ENCODE measurements at regions not wholly inside any gene's neighbourhood (a gene's known extent, or its start where the extent isn't known, plus 50 kb on each side); places are given as distances from the start of the nearest gene placed in this dataset.
"Not testable (repeated sequence)": the region's sequence is repeated elsewhere in the genome, so short reads cannot be mapped to it uniquely, and the experiment has no call there.

GRCh38 chr1:172717722-172718465 lies 59.0 kb downstream of the FASLG start:
- DNase-seq (ENCODE audit: low read depth): no peak

GRCh38 chr1:172719066-172719627 lies 60.2 kb downstream of the FASLG start:
- DNase-seq (ENCODE audit: low read depth): no peak

- no peak for DNase-seq (ENCODE audit: low read depth)
Measured at GRCh38 chr1:172719694-172720138, 60.8 kb downstream of the FASLG start.

- DNase-seq (ENCODE audit: low read depth): no peak
Measured at GRCh38 chr1:172720339-172720738, 61.4 kb downstream of the FASLG start.

- no peak for DNase-seq (ENCODE audit: low read depth)
Measured at GRCh38 chr1:172723251-172723650, 64.3 kb downstream of the FASLG start.

- DNase-seq (ENCODE audit: low read depth): no peak
Measured at GRCh38 chr1:172724232-172724631, 65.3 kb downstream of the FASLG start.

GRCh38 chr1:172724765-172725613 lies 66.1 kb downstream of the FASLG start:
- DNase-seq (ENCODE audit: low read depth): no peak

GRCh38 chr1:172726740-172727139 lies 67.8 kb downstream of the FASLG start:
- DNase-seq (ENCODE audit: low read depth): no peak

GRCh38 chr1:172727275-172727857 lies 68.5 kb downstream of the FASLG start:
- DNase-seq (ENCODE audit: low read depth): no peak

GRCh38 chr1:172727956-172728603 lies 69.2 kb downstream of the FASLG start:
- no peak for DNase-seq (ENCODE audit: low read depth)

- DNase-seq (ENCODE audit: low read depth): not testable (repeated sequence)
Measured at GRCh38 chr1:172728705-172729104, 69.8 kb downstream of the FASLG start.

- no peak for DNase-seq (ENCODE audit: low read depth)
Measured at GRCh38 chr1:172732427-172732826, 73.5 kb downstream of the FASLG start.

- DNase-seq (ENCODE audit: low read depth): no peak
Measured at GRCh38 chr1:172733815-172734214, 74.9 kb downstream of the FASLG start.

GRCh38 chr1:172738389-172738788 lies 79.5 kb downstream of the FASLG start:
- no peak for DNase-seq (ENCODE audit: low read depth)

- no peak for DNase-seq (ENCODE audit: low read depth)
Measured at GRCh38 chr1:172742599-172743500, 83.9 kb downstream of the FASLG start.

GRCh38 chr1:172745014-172745413 lies 86.1 kb downstream of the FASLG start:
- DNase-seq (ENCODE audit: low read depth): no peak

- no peak for DNase-seq (ENCODE audit: low read depth)
Measured at GRCh38 chr1:172746091-172746949, 87.4 kb downstream of the FASLG start.

- no peak for DNase-seq (ENCODE audit: low read depth)
Measured at GRCh38 chr1:172748201-172748600, 89.3 kb downstream of the FASLG start.

GRCh38 chr1:172751683-172752082 lies 92.8 kb downstream of the FASLG start:
- DNase-seq (ENCODE audit: low read depth): no peak

GRCh38 chr1:172753964-172754363 lies 95.1 kb downstream of the FASLG start:
- DNase-seq (ENCODE audit: low read depth): no peak
